BJ (cell line): ENCODE measurements at regions not wholly inside any gene's neighbourhood (a gene's known extent, or its start where the extent isn't known, plus 50 kb on each side); places are given as distances from the start of the nearest gene placed in this dataset.
"Not testable (repeated sequence)": the region's sequence is repeated elsewhere in the genome, so short reads cannot be mapped to it uniquely, and the experiment has no call there.

ENCODE experiments used
- CTCF ChIA-PET: fragments of 350-600 bp; formaldehyde crosslinking; extraction: SDS; loops from one replicate; lab custom pipeline; 2021; ENCODE audit warnings: antibody characterized with exemption, inconsistent platforms; lab: Yijun Ruan, JAX
- POLR2A ChIA-PET: fragments of 300-600 bp; sonication (Branson Sonifier 250); formaldehyde crosslinking; extraction: SDS; loops from one replicate; lab custom pipeline; 2021; ENCODE audit warnings: antibody characterized with exemption; lab: Charles Lee
- DNase-seq: peaks from one replicate; pipeline ENCODE4 v3.0.0-alpha.2; 2011; ENCODE audit warnings: low read depth
- H3K27me3 ChIP-seq: 2 replicates; pipeline ENCODE4 v1.6.0; 2011; ENCODE audit warnings: low read length; ENCODE audit not compliant: control insufficient read depth, insufficient read depth
- H3K36me3 ChIP-seq: 2 replicates; pipeline ENCODE4 v1.5.1; 2011; ENCODE audit warnings: low read length; ENCODE audit not compliant: control insufficient read depth, insufficient read depth
- H3K4me3 ChIP-seq: 2 replicates; pipeline ENCODE4 v1.5.1; 2011; ENCODE audit warnings: low read depth, mild to moderate bottlenecking, control low read depth, low read length
- CTCF ChIP-seq: IDR thresholded peaks from 2 replicates; pipeline ENCODE4 v1.5.1; 2011; ENCODE audit warnings: low read depth, mild to moderate bottlenecking, control low read depth, inconsistent platforms, low read length, moderate library complexity; ENCODE audit not compliant: insufficient read depth

- ChIA-PET POLR2A (no interaction called here), CTCF (no interaction called here)
- no peak overlapping the region for H3K4me3 ChIP-seq
- no peaks in the 10 kb centered on the region for H3K36me3 ChIP-seq
- no peaks in the 10 kb centered on the region for H3K27me3 ChIP-seq
- no peak for DNase-seq
- TF ChIP-seq CTCF: no peak
Measured at GRCh38 chr3:144840866-144841265, 869.2 kb downstream of the DIPK2A start.

- ChIA-PET POLR2A (no interaction called here), CTCF (no interaction called here)
- Histone ChIP-seq H3K27me3 (no peaks in the 10 kb centered on the region), H3K36me3 (no peaks in the 10 kb centered on the region), H3K4me3 (no peak overlapping the region)
- DNase-seq: no peak
- TF ChIP-seq CTCF: no peak
Measured at GRCh38 chr3:144843099-144843498, 871.5 kb downstream of the DIPK2A start.

- no peaks in the 10 kb centered on the region for H3K36me3 ChIP-seq
Measured at GRCh38 chr3:144852999-144853398, 881.4 kb downstream of the DIPK2A start.

GRCh38 chr3:144854020-144854419 lies 882.4 kb downstream of the DIPK2A start:
- H3K4me3 ChIP-seq, H3K27me3 ChIP-seq, DNase-seq, H3K36me3 ChIP-seq, POLR2A ChIA-PET, CTCF ChIA-PET: not testable (repeated sequence)

More at GRCh38 chr3:144852999-144853398, 881.4 kb downstream of the DIPK2A start:
- no peak overlapping the region for H3K4me3 ChIP-seq
- ChIA-PET POLR2A (no interaction called here), CTCF (interaction anchor here (0.9 kb wide), 1 partner anchor 15 kb away, joined by 3 read pairs; no protein-coding TSS in a partner anchor)
- no peak for TF ChIP-seq CTCF
- no peaks in the 10 kb centered on the region for H3K27me3 ChIP-seq
- DNase-seq: no peak

- POLR2A ChIA-PET: no interaction called here
- no peak overlapping the region for H3K4me3 ChIP-seq
- H3K27me3 ChIP-seq: no peaks in the 10 kb centered on the region
- no peaks in the 10 kb centered on the region for H3K36me3 ChIP-seq
- CTCF ChIA-PET: no interaction called here
- no peak for DNase-seq
- TF ChIP-seq CTCF: no peak
Measured at GRCh38 chr3:144859161-144859560, 887.5 kb downstream of the DIPK2A start.

- ChIA-PET CTCF (no interaction called here), POLR2A (no interaction called here)
- Histone ChIP-seq H3K36me3 (no peaks in the 10 kb centered on the region), H3K4me3 (no peak overlapping the region), H3K27me3 (no peaks in the 10 kb centered on the region)
- TF ChIP-seq CTCF: no peak
- DNase-seq: no peak
Measured at GRCh38 chr3:144864646-144865045, 893.0 kb downstream of the DIPK2A start.
